AG09309 (cell line): ENCODE measurements at regions not wholly inside any gene's neighbourhood (a gene's known extent, or its start where the extent isn't known, plus 50 kb on each side); places are given as distances from the start of the nearest gene placed in this dataset.

Experiments used
- DNase-seq: peaks from one replicate; pipeline ENCODE4 v3.0.0-alpha.2; 2010; ENCODE audit warnings: low read depth
- H3K4me3 ChIP-seq: 2 replicates; pipeline ENCODE4 v1.5.1; 2011; ENCODE audit warnings: mild to moderate bottlenecking, low read depth, low read length, moderate library complexity; ENCODE audit not compliant: control insufficient read depth
- CTCF ChIP-seq: IDR thresholded peaks from 2 replicates; pipeline ENCODE4 v1.5.1; 2011; ENCODE audit warnings: mild to moderate bottlenecking, low read depth, low read length, inconsistent platforms; ENCODE audit not compliant: insufficient read depth, control insufficient read depth; ENCODE audit errors: missing control alignments

- DNase-seq = peak; percentile 27
- H3K4me3 ChIP-seq = no peak overlapping the region
- no peak for TF ChIP-seq CTCF
Measured at GRCh38 chr5:110957934-110958333, 113.6 kb upstream of the TSLP start.

GRCh38 chr5:110963495-110963894 lies 108.0 kb upstream of the TSLP start:
- TF ChIP-seq CTCF = no peak
- H3K4me3 ChIP-seq = no peak overlapping the region
- no peak for DNase-seq

- peak; percentile 29 for DNase-seq
Measured at GRCh38 chr5:110965773-110966581, 105.5 kb upstream of the TSLP start.

GRCh38 chr5:110968246-110969005 lies 103.1 kb upstream of the TSLP start:
- H3K4me3 ChIP-seq = no peak overlapping the region
- no peak for DNase-seq
- no peak for TF ChIP-seq CTCF

More at GRCh38 chr5:110965773-110966581, 105.5 kb upstream of the TSLP start:
- TF ChIP-seq CTCF = no peak
- no peak overlapping the region for H3K4me3 ChIP-seq

- no peak for DNase-seq
- no peak overlapping the region for H3K4me3 ChIP-seq
- TF ChIP-seq CTCF = no peak
Measured at GRCh38 chr5:110969502-110969901, 102.0 kb upstream of the TSLP start.

GRCh38 chr5:110973510-110973909 lies 98.0 kb upstream of the TSLP start:
- no peak for DNase-seq
- H3K4me3 ChIP-seq = no peak overlapping the region
- TF ChIP-seq CTCF = no peak
